Osteoblast (primary cell): ENCODE measurements at regions not wholly inside any gene's neighbourhood (a gene's known extent, or its start where the extent isn't known, plus 50 kb on each side); places are given as distances from the start of the nearest gene placed in this dataset.

ENCODE experiments used
- DNase-seq: peaks from one replicate; pipeline ENCODE4 v3.0.0; 2011; ENCODE audit warnings: low spot score, mixed read lengths; ENCODE audit not compliant: insufficient read length; ENCODE audit errors: missing footprints
- H2AFZ ChIP-seq: 2 replicates; pipeline ENCODE4 v1.6.0; 2011; ENCODE audit warnings: mild to moderate bottlenecking, low read length
- H3K27ac ChIP-seq: 2 replicates; pipeline ENCODE4 v1.5.1; 2011; ENCODE audit warnings: mild to moderate bottlenecking, low read depth, low read length, moderate library complexity
- H3K27me3 ChIP-seq: 2 replicates; pipeline ENCODE4 v1.6.0; 2012; ENCODE audit warnings: mild to moderate bottlenecking, control low read depth, inconsistent platforms, low read length, moderate library complexity; ENCODE audit not compliant: insufficient read depth
- H3K36me3 ChIP-seq: 2 replicates; pipeline ENCODE4 v1.5.1; 2011; ENCODE audit warnings: mild to moderate bottlenecking, low read length, control low read depth, moderate library complexity; ENCODE audit not compliant: insufficient read depth
- H3K4me1 ChIP-seq: 2 replicates; pipeline ENCODE4 v1.5.1; 2011; ENCODE audit warnings: mild to moderate bottlenecking, low read length, control low read depth, moderate library complexity; ENCODE audit not compliant: insufficient read depth
- H3K4me2 ChIP-seq: 2 replicates; pipeline ENCODE4 v1.6.0; 2011; ENCODE audit warnings: mild to moderate bottlenecking, low read length; ENCODE audit not compliant: insufficient read depth
- H3K4me3 ChIP-seq: fragments of 200-600 bp; sonication (generic); 3 replicates; pipeline ENCODE4 v1.5.1; 2012; ENCODE audit warnings: mild to moderate bottlenecking, low read length, inconsistent platforms; ENCODE audit not compliant: insufficient read depth
- H3K79me2 ChIP-seq: 2 replicates; pipeline ENCODE4 v1.6.0; 2012; ENCODE audit warnings: mild to moderate bottlenecking, low read length, control low read depth, inconsistent platforms; ENCODE audit not compliant: insufficient read depth
- H3K9me3 ChIP-seq: 2 replicates; pipeline ENCODE4 v1.5.1; 2011; ENCODE audit warnings: low read depth, low read length, control low read depth
- H4K20me1 ChIP-seq: 2 replicates; pipeline ENCODE4 v1.6.0; 2012; ENCODE audit warnings: mild to moderate bottlenecking, low read length, control low read depth; ENCODE audit not compliant: insufficient read depth
- TF ChIP-seq, protein P1 (sequence below): IDR thresholded peaks from 2 replicates; pipeline ENCODE4 v1.5.1; 2011; ENCODE audit warnings: mild to moderate bottlenecking, low read depth, low read length, moderate library complexity; ENCODE audit errors: extremely low read depth

DNA sequence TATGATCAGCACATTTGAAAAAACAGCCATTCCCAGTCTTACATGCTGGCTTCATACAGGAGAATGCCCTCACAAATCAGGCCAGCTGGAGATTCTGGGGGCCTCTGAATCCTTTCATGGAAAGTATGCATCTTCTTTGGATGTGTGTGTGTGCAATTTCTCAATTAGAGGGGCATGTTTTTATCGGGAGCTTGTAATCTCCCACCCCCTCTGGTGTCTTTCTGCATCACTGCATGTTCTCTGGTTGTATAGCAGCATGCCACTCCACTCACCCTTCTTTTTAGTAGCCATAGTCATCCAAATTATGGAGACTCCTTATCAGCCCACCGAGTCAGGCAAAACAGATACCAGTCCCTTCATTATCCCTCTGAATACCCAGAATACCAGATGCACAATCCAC, 282.2 kb upstream of the SLIT2 start:
- Histone ChIP-seq H3K4me2 (no peak overlapping the region), H3K27ac (no peak overlapping the region), H3K79me2 (no peaks in the 10 kb centered on the region), H3K36me3 (no peaks in the 10 kb centered on the region), H2AFZ (no peak overlapping the region), H3K9me3 (no peaks in the 10 kb centered on the region), H3K4me3 (no peak overlapping the region), H4K20me1 (no peaks in the 10 kb centered on the region), H3K4me1 (no peaks in the 10 kb centered on the region), H3K27me3 (no peaks in the 10 kb centered on the region)
- no peak for DNase-seq
- TF ChIP-seq, protein P1, sequence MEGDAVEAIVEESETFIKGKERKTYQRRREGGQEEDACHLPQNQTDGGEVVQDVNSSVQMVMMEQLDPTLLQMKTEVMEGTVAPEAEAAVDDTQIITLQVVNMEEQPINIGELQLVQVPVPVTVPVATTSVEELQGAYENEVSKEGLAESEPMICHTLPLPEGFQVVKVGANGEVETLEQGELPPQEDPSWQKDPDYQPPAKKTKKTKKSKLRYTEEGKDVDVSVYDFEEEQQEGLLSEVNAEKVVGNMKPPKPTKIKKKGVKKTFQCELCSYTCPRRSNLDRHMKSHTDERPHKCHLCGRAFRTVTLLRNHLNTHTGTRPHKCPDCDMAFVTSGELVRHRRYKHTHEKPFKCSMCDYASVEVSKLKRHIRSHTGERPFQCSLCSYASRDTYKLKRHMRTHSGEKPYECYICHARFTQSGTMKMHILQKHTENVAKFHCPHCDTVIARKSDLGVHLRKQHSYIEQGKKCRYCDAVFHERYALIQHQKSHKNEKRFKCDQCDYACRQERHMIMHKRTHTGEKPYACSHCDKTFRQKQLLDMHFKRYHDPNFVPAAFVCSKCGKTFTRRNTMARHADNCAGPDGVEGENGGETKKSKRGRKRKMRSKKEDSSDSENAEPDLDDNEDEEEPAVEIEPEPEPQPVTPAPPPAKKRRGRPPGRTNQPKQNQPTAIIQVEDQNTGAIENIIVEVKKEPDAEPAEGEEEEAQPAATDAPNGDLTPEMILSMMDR = peak; percentile 38

DNA sequence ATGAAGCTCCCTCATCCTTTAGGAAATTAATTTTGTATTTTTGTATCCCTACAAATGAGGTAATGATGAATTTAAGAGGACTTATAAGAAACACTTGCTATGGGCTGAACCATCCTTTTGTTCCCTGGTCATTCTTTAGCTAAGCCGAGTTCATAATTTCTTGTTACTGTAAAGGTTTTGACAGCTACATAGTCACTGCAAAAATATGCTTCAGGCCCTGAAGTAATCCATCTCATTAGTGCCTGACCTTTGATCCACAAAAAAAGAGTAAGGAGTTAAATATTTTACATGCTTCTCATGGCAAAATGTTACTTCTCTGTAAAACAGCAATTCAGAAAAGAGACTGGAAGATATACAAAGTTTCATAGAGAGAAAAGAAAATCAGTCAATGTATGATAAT, 290.6 kb upstream of the SLIT2 start:
- Histone ChIP-seq H3K4me3 (no peak overlapping the region), H3K36me3 (no peaks in the 10 kb centered on the region)

DNA sequence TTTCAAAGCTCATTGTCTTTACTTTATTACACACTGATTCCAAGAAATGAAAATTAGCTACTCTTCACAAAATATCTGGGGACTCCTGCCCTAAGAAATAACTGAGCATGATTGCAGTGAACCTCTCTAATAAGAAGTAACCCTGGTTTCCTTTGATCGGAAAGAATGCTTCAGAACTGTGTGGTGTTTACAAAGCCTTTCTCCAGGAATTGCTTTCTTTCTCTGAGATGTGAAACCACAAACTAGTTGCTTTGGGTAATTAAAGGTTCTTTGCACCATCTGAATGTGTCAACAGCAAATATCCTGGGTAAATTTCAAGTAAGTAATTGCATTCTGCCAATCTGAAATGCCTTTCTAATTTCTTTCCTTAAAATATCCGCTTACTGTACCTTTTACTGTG, 292.9 kb upstream of the SLIT2 start:
- H3K36me3 ChIP-seq = no peaks in the 10 kb centered on the region
- no peaks in the 10 kb centered on the region for H3K9me3 ChIP-seq
- H4K20me1 ChIP-seq = no peaks in the 10 kb centered on the region
- H3K4me2 ChIP-seq = no peak overlapping the region
- no peak overlapping the region for H3K4me3 ChIP-seq
- H3K4me1 ChIP-seq = peaks cover 11% of the 10 kb centered on the region
- DNase-seq = no peak
- no peaks in the 10 kb centered on the region for H3K27me3 ChIP-seq
- H2AFZ ChIP-seq = no peak overlapping the region
- TF ChIP-seq, protein P1 = no peak
- H3K27ac ChIP-seq = no peak overlapping the region
- no peaks in the 10 kb centered on the region for H3K79me2 ChIP-seq

More for the DNA sequence above, 290.6 kb upstream of the SLIT2 start:
- H3K27me3 ChIP-seq = no peaks in the 10 kb centered on the region
- no peaks in the 10 kb centered on the region for H4K20me1 ChIP-seq
- H3K9me3 ChIP-seq = no peaks in the 10 kb centered on the region
- H3K4me2 ChIP-seq = peak overlapping the region; percentile 32
- TF ChIP-seq, protein P1 = no peak
- H2AFZ ChIP-seq = no peak overlapping the region
- peaks cover 11% of the 10 kb centered on the region for H3K4me1 ChIP-seq
- no peaks in the 10 kb centered on the region for H3K79me2 ChIP-seq
- peak; percentile 85 for DNase-seq
- H3K27ac ChIP-seq = peak overlapping the region; percentile 9

DNA sequence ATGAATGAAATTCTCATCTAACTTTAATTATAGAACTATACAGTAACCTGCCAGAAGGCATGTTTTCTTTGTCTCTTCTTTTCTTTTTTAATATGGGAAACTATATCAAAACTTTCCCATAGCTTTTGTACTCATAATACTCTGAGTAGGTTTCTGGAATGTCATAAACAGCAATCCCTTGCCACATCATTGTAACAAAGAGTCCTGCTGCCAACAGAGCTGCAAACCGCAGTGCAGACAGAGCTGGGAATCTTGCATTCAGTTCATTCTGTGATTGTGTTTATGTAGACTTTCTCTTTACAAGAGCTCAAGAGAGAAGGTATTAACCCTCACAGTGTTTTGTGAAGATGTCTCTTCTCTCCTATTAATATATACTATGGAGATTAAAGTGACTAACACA, 304.4 kb upstream of the SLIT2 start:
- H3K4me3 ChIP-seq = no peak overlapping the region
- TF ChIP-seq, protein P1 = no peak
- H3K9me3 ChIP-seq = no peaks in the 10 kb centered on the region
- H3K27ac ChIP-seq = peak overlapping the region; percentile 77
- no peaks in the 10 kb centered on the region for H3K27me3 ChIP-seq
- H4K20me1 ChIP-seq = no peaks in the 10 kb centered on the region
- peak overlapping the region; percentile 54 for H3K4me2 ChIP-seq
- peak; percentile 56 for DNase-seq
- H3K4me1 ChIP-seq = peaks cover 35% of the 10 kb centered on the region
- no peaks in the 10 kb centered on the region for H3K79me2 ChIP-seq
- H2AFZ ChIP-seq = no peak overlapping the region
- H3K36me3 ChIP-seq = no peaks in the 10 kb centered on the region
